NB4 (cell line): ENCODE measurements at regions not wholly inside any gene's neighbourhood (a gene's known extent, or its start where the extent isn't known, plus 50 kb on each side); places are given as distances from the start of the nearest gene placed in this dataset.

Experiments
- DNase-seq: peaks from one replicate; pipeline ENCODE4 v3.0.0; 2010; ENCODE audit warnings: low read depth
- H3K4me3 ChIP-seq: one replicate; pipeline ENCODE4 v1.5.1; 2011; ENCODE audit warnings: mild to moderate bottlenecking, low read depth, low read length, moderate library complexity
- MYC ChIP-seq: IDR thresholded peaks from 2 replicates; pipeline ENCODE4 v1.6.1; 2011; ENCODE audit warnings: low read depth, low read length
- POLR2A ChIP-seq: IDR thresholded peaks from 2 replicates; pipeline ENCODE4 v1.6.1; 2011; ENCODE audit warnings: mild to moderate bottlenecking; ENCODE audit not compliant: insufficient read length; ENCODE audit errors: extremely low read depth
- TF ChIP-seq, protein P1 (sequence below): IDR thresholded peaks from 2 replicates; pipeline ENCODE4 v1.6.1; 2011; ENCODE audit warnings: low read depth, low read length
- TF ChIP-seq, protein P2 (sequence below): IDR thresholded peaks from one replicate; pipeline ENCODE4 v1.5.1; 2012; ENCODE audit warnings: low read depth, low read length

DNA sequence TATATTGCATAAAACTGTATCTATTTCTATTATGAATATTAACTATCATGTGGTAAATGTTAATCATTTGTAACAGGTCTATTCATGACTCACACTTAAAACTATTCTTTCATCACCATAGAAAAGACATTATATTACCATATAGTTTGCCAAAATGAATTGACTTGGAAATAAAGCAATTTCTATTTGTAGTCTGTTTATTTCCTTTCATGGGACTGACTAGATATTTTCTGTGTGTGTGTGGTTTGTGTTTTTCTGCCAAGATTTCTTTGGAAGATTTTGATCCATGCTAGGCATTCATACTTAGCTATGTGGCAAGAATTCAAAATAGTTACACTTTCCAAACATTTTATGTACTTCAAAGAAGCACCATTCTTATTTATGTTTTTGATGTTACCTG is 522.5 kb upstream of the AGTR1 start:
- H3K4me3 ChIP-seq = no peak overlapping the region
- TF ChIP-seq, protein P1, sequence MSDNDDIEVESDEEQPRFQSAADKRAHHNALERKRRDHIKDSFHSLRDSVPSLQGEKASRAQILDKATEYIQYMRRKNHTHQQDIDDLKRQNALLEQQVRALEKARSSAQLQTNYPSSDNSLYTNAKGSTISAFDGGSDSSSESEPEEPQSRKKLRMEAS = no peak
- TF ChIP-seq POLR2A = no peak
- DNase-seq = no peak

DNA sequence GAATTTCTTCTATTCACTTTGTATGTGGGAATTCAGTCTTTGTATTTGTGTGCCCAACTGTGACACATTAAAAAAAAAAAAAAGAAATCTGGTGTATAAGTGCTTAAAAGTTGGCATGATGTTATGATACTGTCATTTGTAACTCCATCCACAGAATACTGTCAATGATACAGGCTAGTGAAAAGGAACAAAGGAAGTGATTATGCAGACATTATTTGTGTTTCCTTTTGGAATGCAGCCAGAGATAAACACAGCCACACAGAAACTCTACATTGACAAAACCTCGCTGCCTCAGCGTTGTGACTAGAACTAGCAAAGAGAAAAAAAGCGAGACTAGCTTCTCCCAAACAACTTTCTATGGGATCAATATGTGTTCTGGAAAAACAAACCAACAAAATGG is 519.2 kb upstream of the AGTR1 start:
- no peak for DNase-seq
- no peak overlapping the region for H3K4me3 ChIP-seq
- TF ChIP-seq, protein P1 = no peak
- no peak for TF ChIP-seq MYC
- TF ChIP-seq, protein P2, sequence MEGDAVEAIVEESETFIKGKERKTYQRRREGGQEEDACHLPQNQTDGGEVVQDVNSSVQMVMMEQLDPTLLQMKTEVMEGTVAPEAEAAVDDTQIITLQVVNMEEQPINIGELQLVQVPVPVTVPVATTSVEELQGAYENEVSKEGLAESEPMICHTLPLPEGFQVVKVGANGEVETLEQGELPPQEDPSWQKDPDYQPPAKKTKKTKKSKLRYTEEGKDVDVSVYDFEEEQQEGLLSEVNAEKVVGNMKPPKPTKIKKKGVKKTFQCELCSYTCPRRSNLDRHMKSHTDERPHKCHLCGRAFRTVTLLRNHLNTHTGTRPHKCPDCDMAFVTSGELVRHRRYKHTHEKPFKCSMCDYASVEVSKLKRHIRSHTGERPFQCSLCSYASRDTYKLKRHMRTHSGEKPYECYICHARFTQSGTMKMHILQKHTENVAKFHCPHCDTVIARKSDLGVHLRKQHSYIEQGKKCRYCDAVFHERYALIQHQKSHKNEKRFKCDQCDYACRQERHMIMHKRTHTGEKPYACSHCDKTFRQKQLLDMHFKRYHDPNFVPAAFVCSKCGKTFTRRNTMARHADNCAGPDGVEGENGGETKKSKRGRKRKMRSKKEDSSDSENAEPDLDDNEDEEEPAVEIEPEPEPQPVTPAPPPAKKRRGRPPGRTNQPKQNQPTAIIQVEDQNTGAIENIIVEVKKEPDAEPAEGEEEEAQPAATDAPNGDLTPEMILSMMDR = no peak
- TF ChIP-seq POLR2A = no peak

DNA sequence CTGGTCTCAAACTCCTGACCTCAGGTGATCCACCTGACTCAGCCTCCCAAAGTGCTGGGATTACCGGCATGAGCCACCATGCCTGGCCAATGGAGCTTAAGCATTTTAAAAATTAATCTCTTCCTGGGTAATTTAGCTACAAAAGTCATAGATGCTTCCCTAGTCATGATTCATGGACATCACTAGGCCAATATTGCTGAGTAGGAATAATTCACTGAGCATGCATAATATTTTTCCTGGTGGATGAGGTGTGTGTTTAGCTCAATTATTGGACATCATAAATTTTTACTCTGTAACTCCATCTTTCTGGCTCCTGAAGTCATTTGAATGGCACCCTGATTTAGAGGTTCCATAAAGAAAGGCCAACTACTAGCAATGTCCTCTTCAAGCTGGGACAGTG is 512.9 kb upstream of the AGTR1 start:
- no peak for DNase-seq
- TF ChIP-seq, protein P2 = no peak
- no peak for TF ChIP-seq POLR2A
- TF ChIP-seq MYC = no peak
- TF ChIP-seq, protein P1 = no peak
- H3K4me3 ChIP-seq = no peak overlapping the region

DNA sequence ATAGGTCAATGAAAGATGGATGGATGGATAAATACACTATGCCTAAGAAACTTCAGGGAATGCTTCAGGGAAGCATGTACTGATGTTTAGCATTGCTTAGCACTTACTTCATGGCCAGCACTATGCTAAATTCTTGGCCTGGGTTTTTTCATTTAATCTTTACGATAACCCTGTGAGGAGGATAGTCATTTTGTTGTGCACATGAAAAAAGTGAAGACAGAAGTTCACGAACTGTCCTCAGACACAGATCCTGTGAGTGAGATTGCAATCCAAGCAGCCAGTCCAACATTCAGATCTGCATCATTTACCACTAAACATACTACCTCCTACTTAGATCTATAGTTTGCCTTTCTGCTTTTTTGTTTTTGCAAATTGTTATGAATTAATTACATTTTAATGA is 510.8 kb upstream of the AGTR1 start:
- TF ChIP-seq, protein P1 = no peak
- TF ChIP-seq MYC = no peak
- TF ChIP-seq, protein P2 = no peak
- no peak for TF ChIP-seq POLR2A
- no peak overlapping the region for H3K4me3 ChIP-seq
- no peak for DNase-seq

DNA sequence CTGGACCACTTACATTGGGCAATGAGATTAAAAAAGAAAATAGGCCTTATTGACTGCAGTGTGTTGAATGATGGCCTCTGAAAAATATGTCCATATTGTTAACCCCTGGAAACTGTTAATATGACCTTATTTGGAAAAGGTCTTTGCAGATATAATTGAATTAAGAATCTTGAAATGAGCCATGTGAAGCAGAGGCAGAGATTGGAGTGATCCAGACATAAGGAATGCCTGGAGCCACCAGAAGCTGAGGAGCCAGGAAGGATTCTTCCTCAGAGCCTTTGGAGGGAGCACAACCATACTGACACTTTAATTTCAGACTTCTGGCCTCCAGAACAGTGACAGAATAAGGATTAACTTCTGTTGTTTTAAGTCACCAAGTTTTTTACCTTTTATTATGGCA is 510.4 kb upstream of the AGTR1 start:
- TF ChIP-seq MYC = no peak
- no peak for TF ChIP-seq POLR2A
- TF ChIP-seq, protein P1 = no peak
- TF ChIP-seq, protein P2 = no peak
- no peak overlapping the region for H3K4me3 ChIP-seq
- no peak for DNase-seq

DNA sequence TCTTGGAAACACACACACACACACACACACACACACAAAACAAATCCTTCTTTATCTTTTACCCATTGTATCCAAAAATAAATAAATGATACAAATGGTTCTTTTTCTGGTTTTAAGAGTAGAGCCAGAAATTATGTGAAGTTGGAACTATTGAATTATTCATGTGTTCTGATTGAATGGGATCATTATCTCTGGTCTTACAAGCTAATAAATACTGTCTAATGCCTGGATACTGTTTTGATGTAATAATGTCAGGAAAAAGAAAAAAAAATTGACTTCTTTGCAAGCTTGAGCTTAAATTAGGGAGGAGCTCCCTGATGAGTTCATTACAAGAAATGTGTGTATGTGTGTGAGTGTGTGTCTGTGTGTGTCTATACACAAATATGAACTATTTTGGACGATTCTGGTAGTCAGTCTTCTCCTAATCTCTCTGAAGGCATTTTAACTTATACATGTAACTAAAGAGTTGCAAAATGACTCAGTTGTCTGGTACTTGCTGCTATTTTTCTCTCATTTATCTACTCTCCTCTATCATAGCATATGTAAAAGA is 507.2 kb upstream of the AGTR1 start:
- TF ChIP-seq MYC = no peak
- TF ChIP-seq, protein P1 = no peak
- TF ChIP-seq POLR2A = no peak
- TF ChIP-seq, protein P2 = no peak
- H3K4me3 ChIP-seq = no peak overlapping the region
- no peak for DNase-seq
